ENCODE measurements at regions not wholly inside any gene's neighbourhood (a gene's known extent, or its start where the extent isn't known, plus 50 kb on each side); places are given as distances from the start of the nearest gene placed in this dataset.

- no peak for DNase-seq (ENCODE audit: low spot score)
Measured at GRCh38 chr1:221106616-221107015, 227.4 kb downstream of the HLX start.

GRCh38 chr1:221109930-221110329, 230.7 kb downstream of the HLX start:
- no peak for DNase-seq (ENCODE audit: low spot score)

- DNase-seq (ENCODE audit: low spot score): no peak
Measured at GRCh38 chr1:221117133-221117532, 237.9 kb downstream of the HLX start.

GRCh38 chr1:221117548-221117951, 238.3 kb downstream of the HLX start:
- no peak for DNase-seq (ENCODE audit: low spot score)

- no peak for DNase-seq (ENCODE audit: low spot score)
Measured at GRCh38 chr1:221118176-221118937, 239.1 kb downstream of the HLX start.

GRCh38 chr1:221118938-221119320, 239.7 kb downstream of the HLX start:
- no peak for DNase-seq (ENCODE audit: low spot score)

GRCh38 chr1:221122501-221122900, 243.3 kb downstream of the HLX start:
- DNase-seq (ENCODE audit: low spot score): no peak

GRCh38 chr1:221125976-221126375, 246.7 kb downstream of the HLX start:
- no peak for DNase-seq (ENCODE audit: low spot score)

- DNase-seq (ENCODE audit: low spot score): no peak
Measured at GRCh38 chr1:221137666-221138065, 258.4 kb downstream of the HLX start.

GRCh38 chr1:221138516-221138915, 259.3 kb downstream of the HLX start:
- DNase-seq (ENCODE audit: low spot score): no peak

GRCh38 chr1:221139991-221140390, 260.7 kb downstream of the HLX start:
- DNase-seq (ENCODE audit: low spot score): no peak

- no peak for DNase-seq (ENCODE audit: low spot score)
Measured at GRCh38 chr1:221141096-221141495, 261.9 kb downstream of the HLX start.

GRCh38 chr1:221141606-221142285, 262.5 kb downstream of the HLX start:
- no peak for DNase-seq (ENCODE audit: low spot score)

GRCh38 chr1:221148660-221149059, 269.4 kb downstream of the HLX start:
- DNase-seq (ENCODE audit: low spot score): no peak

- no peak for DNase-seq (ENCODE audit: low spot score)
Measured at GRCh38 chr1:221149111-221149510, 269.9 kb downstream of the HLX start.

GRCh38 chr1:221149555-221150075, 270.4 kb downstream of the HLX start:
- no peak for DNase-seq (ENCODE audit: low spot score)

GRCh38 chr1:221150996-221151395, 271.8 kb downstream of the HLX start:
- no peak for DNase-seq (ENCODE audit: low spot score)

GRCh38 chr1:221154932-221155331, 275.7 kb downstream of the HLX start:
- DNase-seq (ENCODE audit: low spot score): no peak

GRCh38 chr1:221157026-221157761, 278.0 kb downstream of the HLX start:
- no peak for DNase-seq (ENCODE audit: low spot score)

GRCh38 chr1:221159608-221160007, 280.4 kb downstream of the HLX start:
- DNase-seq (ENCODE audit: low spot score): no peak

- no peak for DNase-seq (ENCODE audit: low spot score)
Measured at GRCh38 chr1:221161571-221162041, 282.4 kb downstream of the HLX start.

GRCh38 chr1:221162352-221162751, 283.1 kb downstream of the HLX start:
- DNase-seq (ENCODE audit: low spot score): no peak

- DNase-seq (ENCODE audit: low spot score): no peak
Measured at GRCh38 chr1:221162939-221163338, 283.7 kb downstream of the HLX start.

Measured in ecto neural progenitor cell (in vitro differentiated cells).